ENCODE measurements at regions not wholly inside any gene's neighbourhood (a gene's known extent, or its start where the extent isn't known, plus 50 kb on each side); places are given as distances from the start of the nearest gene placed in this dataset.

DNA sequence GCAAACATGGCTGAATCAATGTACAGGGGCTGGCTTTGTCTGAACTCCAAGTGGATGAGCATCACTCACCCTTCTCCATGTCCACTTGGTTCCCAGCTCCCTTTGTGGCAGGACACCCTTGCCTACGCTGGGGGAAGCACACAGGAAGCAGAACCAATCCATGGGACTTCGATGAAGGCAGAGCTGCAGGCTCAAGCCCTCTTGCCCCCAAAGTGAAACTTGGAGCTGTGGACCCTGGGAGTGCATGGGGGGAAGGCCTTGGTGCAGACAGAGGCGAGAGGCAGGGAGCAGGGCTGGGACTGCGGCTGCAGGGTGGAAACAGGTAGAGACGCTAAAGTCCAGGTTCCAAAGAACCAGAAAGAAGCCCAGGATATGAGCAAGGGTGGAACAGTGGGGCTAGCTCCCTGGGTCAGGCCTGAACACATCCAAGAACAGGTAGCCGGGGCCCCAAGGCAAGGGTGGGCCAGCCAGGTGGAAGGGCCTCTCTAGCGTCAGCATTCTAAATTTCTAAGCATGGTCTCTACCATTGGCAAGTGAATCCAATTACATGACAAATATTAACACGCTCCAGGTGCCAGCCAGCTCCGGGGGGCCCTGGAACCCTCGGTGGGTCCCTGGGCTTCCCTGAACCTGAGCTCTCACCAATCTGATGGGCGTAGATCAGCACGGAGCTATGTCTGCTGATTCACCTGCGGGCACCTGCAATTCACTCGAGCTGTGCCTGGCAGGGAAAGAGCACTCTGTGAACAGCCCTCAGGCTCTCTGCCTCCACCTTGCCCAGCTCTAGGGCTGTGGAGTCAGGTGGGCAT is 532.8 kb downstream of the BRD1 start:
- DNase-seq: no peak

DNA sequence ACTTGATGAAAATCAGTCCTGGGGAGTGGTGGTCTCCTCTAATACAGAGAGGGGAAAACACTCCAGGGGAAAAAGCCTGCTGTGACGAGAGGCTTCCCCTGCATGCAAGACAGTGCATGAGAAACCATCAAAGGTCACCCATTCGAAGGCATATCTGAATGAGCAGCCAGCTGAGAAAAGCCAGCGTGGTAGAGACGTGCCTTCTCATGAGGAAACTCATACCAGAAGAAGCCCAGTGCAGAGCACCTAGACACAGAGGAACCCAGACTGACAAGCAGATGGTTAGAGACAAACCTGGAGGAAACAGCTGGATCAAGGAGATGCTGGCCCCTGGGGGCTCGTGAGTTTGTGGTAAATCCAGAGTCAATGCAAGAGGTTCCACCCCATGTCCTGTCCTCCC is 534.8 kb downstream of the BRD1 start:
- DNase-seq: no peak

DNA sequence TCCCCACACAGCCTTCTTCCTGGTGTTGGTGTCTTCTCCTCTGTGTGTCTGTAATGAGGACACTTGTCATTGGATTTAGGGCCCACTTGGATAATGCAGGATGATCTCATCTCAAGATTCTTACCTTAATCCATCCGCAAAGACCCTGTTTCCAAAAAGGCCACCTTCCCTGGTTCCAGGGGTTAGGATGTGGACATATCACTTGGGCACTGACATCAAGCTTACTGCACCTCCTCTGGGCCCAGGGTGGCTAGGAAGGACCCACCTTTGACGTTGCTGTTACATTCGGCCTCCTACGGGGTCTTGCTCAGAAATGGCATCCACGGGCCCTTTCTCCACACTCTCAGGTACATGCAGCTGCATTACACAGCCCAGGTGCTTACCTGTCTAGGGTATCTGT is 535.9 kb downstream of the BRD1 start:
- no peak for DNase-seq

DNA sequence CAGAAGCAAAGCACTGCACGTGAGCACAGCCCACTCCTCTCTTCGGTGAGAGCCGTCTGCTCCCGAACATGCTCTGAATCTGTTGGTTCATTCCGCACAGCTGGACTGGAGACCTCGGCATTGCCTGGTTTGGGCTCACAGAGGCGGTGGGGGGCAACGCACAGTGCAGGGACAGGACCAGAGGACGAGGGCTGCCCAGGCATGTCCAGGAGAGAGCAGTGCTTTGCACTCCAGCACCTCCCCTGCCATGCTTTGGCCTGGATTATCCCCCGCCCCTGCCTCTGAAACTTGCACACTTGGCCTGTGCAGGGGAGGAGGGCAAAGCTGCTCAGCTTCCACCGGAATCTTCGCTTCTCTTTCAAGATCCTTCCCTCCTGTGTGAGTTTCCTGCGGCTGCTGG is 536.5 kb downstream of the BRD1 start:
- DNase-seq: no peak

DNA sequence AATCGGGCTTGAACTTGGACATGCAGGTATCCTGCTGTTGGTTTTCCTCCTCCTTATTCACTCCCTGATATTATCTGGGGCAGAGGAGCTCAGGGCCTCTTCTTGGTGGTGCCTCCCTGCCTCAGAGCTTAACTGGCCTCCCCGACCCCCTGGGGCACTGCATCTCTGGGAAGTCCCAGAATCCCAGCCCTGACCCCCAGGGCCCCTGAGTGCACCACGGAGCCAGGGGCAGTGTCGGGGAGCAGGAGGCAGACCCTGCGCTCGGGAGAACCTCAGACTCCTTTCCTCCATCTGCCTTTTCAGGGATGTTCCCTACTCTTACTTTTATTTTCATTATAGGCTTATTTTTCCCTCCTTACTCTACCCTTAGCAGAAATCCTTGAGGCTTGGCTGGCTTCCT is 537.0 kb downstream of the BRD1 start:
- no peak for DNase-seq

DNA sequence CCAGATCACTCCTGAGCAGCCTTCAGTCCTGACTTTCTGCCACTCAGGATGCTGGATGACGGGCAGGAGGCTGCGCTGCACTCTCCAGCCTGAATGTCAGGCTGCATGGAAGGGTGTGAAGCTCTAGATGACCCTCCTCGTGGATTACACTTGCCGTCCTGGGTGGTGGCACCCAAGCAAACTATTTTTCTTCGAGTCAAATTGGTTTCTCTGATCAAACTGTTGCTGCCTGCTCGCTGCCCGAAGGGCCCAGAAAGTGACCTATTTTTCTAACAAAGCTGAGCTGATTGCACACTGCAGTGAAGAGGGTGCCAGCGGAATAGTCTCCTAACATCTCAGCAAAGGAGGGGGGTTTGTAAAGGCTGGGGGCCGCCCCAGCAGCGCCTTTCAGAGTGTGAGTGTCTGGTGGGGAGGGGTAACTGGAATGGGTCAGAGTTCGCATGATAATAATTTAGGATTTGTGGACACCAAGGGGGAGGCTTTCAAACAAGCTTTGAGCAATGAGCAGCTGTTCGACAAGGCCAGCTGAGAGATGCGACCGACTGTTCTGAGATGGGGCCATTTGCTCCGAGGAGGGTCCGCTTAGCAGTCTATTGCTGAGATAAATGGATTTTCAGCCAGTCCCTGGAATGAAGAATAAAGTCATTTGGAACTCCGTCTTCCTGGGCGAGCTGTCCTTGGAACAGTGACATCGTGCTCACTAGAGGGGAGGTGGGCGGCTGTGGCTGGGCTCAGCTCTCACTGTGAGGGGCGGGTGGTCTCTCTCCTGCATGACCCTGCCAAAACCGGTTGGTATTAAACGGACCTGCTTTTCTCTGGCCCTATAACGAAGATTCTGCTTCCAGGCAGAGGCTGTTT is 537.6 kb downstream of the BRD1 start:
- no peak for DNase-seq

DNA sequence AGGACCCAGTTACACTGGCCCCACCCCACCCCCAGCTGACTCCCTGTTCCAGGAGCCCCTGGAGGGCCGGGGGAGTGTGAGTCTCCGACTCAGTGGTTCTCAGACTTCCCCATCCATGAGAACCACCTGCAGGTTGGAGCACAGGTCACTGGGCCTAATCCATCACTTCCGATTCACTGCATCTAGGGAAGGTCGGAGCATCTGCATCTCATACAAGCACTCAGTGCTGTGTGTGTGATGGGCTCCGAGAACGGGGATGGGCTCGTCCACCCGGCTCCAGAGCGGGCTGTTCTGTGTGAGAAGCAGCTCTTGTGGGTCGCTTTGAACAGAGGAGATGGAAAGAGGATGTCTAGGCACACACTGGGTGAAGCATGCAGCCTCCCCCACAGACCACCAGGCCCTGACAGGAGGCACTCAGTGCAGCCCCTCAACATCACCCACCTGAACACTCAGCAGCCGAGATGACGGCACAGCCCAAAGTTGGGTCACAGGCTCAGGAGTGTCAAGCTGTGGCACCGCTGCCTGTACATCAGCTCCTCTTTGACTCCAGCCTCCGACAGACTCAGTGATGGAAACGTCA is 541.4 kb downstream of the BRD1 start:
- DNase-seq: no peak

DNA sequence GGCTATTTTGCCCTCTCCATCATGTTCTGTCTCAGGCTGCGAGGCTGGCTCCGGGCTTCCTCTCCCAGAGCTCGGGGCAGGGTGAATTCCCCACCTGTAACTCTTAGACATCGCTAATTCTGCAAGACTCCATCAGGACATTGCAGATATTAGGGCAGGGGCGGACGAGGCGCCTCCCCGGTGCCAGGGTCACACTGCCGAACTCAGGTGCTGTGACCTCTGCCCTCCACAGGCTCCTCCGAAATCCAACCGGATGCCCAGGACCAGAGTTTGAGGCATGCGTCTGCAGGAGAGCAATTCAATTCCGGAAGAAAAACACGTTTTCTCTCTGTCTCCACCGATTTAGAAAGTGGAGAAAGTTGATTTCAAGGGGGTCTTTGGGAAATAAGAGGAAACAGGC is 542.7 kb downstream of the BRD1 start:
- DNase-seq: no peak

DNA sequence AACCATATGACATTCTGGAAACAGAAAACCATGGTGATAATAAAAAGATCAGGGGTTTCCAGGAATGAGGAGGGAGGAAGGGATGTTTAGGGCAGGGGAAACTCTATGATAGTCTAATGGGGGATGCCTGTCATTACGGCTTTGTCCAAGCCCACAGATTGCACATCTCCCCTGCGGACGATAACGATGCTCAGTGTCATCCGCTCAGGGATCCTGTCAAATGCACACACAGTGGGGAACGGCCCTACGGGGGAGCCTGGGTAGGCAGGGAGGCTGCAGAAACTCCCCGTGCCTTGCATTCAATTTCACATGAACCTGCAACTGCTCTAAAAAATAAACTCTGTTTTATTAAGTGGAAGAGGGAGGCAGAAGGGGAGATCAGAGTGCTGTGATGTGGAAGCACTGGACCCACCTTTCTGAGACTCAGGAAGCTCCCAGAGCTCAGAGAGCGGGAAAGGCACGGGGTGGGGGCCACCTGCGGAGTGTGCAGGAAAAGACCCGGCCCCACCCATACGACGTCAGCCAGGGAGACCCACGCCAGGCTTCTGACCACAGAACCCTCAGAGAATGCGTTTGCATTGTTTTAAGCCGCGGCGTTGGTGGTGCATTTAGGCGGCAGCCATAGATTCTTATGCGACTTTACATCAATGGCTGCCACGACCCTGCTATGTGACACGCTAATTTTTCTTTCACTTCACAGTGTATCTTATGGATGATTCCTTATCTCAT is 543.5 kb downstream of the BRD1 start:
- DNase-seq: no peak

DNA sequence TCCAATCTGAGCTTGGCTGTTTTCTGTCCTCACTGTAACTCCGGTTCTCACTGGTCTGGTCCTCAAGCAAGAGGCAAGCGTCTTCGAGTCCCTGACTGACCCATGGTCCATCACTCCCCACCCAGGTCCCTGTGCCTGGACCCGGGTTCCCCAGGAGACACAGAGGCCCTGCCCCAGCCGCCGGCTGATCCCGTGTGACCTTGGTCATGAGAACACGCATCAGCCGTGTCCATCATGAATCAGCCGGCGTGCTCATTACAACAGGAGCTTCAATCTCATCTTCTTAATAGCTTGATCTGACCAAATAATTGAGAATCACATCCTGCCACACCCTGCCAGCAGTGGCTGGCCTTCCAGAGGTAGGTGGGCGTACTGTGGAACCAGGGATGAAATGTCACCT is 545.1 kb downstream of the BRD1 start:
- no peak for DNase-seq

DNA sequence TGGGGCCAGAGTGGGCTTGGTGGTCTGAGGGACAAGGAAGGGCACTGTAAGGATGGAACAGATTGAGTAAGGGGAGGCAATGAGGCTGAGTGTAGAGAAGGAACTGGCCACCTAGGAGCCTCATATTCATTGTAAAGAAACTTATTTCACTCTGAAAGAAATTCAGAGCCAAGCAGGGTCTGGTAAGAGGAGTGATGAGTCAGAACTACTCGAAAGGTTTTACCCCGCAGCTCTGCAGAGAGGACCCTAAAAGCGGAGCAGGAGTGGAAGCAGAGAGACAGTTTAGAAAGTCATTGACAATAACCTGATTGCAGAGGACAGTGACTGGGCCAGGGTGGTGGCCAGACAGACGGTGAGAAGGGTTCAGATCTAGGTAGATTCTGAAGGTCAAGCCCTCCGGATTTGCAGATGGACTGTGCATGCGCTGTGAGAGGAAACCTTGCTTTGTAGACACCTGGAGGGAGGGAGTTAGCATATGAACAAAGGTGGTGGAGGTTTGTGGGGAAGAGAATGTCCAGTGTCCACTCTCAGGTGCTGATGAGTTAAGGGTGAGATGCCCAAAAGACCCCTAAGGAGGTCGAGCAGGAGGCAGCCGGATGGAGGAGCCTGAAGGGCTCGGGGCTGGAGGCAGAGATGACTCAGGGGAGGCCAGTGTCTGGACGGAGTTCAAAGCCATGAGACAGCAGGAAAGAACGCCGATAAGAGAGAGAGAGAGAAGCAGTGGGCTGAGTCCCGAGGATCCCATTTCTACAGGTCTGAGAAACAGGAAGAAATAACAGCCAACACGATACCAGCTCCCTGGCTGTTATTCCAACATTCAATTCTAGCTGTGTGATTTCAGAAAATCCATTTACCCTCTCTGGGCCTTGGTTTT is 546.0 kb downstream of the BRD1 start:
- DNase-seq: no peak

DNA sequence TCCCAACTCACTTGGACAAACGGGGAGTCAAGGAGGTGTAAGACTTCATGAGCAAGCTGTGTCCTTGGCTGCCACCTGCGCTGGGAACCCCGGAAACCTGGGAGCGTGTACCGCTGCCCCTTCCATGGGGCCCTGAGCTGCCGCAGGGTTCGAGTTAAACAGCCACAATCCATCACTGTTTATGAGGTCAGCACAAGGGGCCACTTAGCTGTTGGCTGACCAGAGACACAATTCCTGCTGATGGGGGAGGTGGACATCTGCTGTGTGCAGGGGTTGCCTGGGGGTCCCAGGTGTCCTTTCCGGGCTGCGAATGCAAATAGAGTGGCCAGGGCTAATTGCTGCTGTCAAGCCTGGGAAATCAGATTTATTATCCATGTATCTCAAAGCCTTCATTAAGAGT is 549.3 kb downstream of the BRD1 start:
- DNase-seq: no peak

DNA sequence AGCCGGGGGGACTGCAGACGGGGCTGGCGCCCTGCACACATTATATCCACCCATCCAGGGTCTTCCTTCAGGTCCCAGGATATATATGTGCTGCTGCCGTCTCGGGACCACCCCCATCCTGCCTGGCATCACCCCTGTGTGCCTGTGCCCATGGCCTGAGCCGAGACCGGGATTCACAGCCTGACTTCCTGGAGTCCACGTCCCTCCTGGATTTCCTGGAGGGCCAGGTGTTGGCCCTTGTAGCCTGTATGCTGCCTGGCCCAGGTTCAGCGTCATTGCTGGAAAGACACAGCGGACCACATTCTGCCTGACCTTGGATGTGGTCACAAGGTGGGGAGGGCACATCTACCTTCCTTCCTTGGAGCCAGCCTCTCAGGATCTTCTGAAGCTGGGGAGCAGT is 551.1 kb downstream of the BRD1 start:
- no peak for DNase-seq

DNA sequence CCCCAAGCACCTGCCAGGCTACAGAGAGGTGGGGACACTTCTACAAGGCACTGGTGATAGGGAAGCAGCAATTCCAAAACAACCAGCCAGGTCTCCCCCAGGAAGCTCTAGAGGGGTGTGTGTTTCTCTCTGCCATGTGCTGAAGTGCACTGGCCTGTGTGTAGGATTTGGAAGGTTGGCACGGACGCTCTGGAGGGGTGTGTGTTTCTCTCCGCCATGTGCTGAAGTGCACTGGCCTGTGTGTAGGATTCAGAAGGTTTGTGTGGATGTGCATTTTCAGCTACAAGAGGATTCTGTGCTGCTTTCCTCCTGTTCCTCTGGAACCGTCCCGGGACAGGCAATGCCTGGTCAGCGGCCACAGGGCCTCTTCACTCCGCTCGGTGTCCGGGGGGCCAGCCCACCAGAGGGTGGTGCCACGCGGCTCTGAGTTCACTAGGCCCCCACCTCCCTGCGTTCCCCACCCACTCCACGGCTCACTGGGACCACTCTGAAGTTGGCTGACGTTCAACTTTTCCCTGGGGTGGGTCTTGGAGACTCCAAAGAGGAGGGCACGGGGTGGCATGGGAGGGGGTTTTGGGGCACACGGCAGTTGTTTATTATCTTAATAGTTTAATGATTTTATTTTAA is 552.8 kb downstream of the BRD1 start:
- no peak for DNase-seq

DNA sequence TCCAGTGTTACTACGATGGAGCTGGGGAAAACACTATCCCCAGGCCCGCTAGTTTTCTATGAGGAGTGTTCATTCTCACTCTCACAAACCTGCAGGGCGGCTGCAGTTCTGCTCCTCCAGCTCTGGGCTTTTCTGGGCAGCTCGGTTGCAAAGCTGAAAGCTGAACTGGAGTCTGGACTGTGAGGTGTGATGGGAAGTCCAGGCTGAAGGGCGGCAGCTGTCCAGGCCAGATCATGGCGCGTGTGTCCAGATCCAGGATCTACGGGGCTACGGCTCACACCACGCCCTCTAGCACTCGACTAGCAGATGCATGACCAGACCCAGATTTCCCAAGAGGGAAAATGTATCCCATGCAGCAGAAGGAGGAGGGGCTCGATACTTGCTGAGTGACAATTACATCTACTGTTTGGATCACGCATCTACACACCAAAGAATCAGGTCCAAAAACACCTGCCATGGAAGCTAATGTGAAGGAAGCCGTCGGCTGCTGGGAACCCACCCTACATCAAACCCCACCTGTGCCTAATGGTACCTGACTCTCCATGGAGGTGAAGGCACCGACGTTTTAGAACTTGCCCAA is 555.0 kb downstream of the BRD1 start:
- peak; percentile 21 for DNase-seq

DNA sequence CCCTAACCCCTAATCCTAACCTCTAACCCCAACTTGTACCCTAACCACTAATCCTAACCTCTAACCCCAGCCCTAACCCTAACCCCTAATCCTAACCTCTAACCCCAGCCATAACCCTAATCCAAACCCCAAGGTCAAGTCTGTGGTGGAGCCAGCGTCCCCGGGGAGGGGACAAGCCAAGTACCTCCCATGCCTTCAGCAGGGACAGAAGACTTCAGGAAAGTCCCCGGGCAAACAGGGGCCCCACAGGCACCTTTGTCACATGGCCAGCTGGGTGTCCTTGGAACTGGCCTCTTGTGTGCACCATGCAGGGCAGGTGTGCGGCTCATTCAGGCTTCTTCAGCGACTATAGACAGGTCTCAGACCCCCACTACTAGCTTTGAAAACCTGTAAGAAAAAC is 555.8 kb downstream of the BRD1 start:
- no peak for DNase-seq

DNA sequence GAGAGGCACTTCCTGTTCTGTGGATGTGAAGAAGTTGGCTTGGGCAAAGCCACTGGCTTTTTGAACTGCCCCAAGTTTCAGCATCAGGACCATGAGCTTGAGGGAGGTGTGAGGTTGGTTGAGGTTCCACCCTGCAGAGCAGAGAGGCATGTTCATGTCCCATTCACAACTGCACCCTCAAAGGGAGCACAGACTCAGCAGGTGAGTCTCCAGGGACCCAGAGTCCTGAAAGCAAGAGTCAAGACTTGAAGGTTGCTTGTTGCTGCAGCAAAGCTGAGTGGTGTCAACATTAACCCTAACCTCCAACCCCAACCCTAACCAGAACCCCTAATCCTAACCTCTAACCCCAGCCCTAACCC is 556.3 kb downstream of the BRD1 start:
- no peak for DNase-seq

DNA sequence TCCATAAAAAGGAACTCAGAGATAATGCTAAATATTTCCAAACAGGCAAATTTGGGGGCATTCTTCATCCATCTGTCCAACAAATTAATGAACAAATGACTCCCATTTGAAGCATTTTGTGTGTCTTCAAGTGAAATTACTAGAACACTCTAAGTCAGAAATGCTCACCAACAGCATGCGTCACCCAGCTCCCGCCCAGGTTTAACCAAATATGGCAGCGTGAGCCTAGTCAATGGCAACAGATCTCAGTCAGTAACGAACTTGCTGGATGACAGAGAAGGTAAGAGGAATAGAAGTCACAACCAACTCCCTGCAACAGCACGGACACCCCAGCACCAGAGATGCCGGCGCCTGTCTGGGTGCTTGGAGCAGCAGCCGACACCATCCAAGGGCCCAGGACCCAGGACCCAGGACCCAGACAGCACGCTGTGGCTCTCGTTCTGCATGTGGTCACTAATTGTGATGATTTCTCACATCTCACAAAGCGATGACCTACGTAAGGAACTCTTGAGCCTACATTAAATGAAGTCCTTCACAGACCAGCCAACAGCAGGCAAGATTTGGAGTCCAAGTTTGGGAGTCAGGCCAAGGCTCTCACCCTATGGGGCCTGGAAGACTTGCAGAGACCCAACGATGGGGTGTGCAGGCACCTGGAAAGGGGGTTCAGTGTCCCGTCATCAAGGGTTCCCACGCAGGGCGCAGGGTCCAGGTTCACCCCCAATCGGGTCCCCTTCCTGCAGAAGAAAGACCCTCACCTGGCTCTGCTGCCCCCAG is 556.9 kb downstream of the BRD1 start:
- DNase-seq: no peak

DNA sequence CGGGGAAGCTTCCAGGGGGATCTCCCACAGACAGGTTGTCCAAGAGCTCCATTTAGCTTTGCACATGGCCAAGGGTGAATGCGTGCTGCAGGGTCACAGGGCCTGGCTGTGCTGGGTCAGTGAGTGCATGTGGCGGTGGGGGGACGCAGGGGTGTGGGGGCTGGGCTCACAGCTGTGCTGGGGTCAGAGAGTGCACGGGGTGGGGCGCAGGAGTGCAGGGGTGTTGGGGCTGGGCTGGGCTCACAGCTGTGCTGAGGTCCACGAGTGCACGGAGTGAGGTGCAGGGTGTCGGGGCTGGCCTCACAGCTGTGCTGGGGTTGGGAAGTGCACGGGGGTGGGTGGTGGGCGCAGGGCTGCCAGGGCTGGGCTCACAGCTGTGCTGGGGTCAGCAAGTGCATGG is 557.7 kb downstream of the BRD1 start:
- DNase-seq: no peak

DNA sequence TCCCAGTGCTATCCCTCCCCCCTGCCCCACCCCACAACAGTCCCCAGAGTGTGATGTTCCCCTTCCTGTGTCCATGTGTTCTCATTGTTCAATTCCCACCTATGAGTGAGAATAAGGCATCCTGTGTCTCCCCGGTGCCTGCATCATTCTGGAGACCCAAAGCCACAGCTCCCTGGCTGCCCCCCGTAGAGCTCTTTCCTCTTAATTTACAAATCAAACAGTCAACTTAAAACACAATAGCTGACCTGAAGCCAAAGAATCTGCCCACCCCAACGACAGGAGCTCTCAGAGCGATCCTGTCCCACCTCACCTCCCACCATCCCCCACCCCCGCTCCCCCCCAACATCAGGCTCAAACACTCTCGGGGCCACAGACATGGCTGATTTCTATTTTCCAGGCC is 558.3 kb downstream of the BRD1 start:
- no peak for DNase-seq

DNA sequence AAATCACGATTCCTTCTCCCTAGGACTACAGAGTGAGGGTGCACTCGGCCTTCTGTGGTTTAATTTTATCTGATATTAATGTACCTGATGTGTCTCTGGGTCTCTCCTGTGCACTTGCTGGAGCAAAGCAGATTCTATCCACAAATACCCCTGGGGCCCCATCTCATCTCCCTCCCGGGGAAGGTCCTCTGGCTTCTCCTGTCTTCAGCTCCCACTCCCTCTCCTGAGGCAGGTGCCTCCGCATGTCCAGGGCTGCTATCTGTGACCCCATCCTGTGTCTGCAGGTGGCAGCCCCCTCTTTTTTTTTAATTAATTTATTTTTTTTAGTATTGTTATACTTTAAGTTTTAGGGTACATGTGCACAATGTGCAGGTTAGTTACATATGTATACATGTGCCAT is 558.7 kb downstream of the BRD1 start:
- DNase-seq: no peak

All from NCI-H2171 (cell line).